IMR-90 (cell line): ENCODE measurements at regions not wholly inside any gene's neighbourhood (a gene's known extent, or its start where the extent isn't known, plus 50 kb on each side); places are given as distances from the start of the nearest gene placed in this dataset.

Source experiments
- ATAC-seq: fragments of 200-7000 bp; cut with Tn5 transposase; 2 replicates; pipeline ENCODE4 v1.9.1; 2020; ENCODE audit warnings: low read depth, mild to moderate bottlenecking, moderate library complexity
- BruUV-seq: library from RNA; stranded (reverse); fragments of 400-500 nt; replicated peaks from 2 replicates; lab custom pipeline; 2021; lab: Mats Ljungman, UMichigan
- CTCF ChIA-PET: fragments of 300-600 bp; formaldehyde crosslinking; extraction: SDS; loops from one replicate; lab custom pipeline; 2021; ENCODE audit warnings: antibody characterized with exemption; lab: Yijun Ruan, JAX
- POLR2A ChIA-PET: fragments of 300-600 bp; sonication (Branson Sonifier 250); formaldehyde crosslinking; loops from one replicate; lab custom pipeline; 2022; ENCODE audit warnings: antibody characterized with exemption; ENCODE audit not compliant: unreplicated experiment; lab: Charles Lee
- DNase-seq: peaks from one replicate; pipeline ENCODE4 v3.0.0; 2013
- H2AFZ ChIP-seq: replicated peaks from 2 replicates; pipeline ENCODE3; 2013; ENCODE audit warnings: low read length, mild to moderate bottlenecking; ENCODE audit not compliant: poor library complexity
- H2AK5ac ChIP-seq: 2 replicates; pipeline ENCODE4 v1.6.1; 2013; ENCODE audit warnings: low read depth, low read length, inconsistent platforms
- H2AK9ac ChIP-seq: replicated peaks from 2 replicates; pipeline ENCODE3; 2013; ENCODE audit warnings: mild to moderate bottlenecking, low read depth, low read length, moderate library complexity; ENCODE audit not compliant: poor library complexity
- H2BK120ac ChIP-seq: 2 replicates; pipeline ENCODE4 v1.6.1; 2013; ENCODE audit warnings: low read depth, low read length, inconsistent platforms
- H2BK15ac ChIP-seq: 3 replicates; pipeline ENCODE4 v1.6.1; 2013; ENCODE audit warnings: low read depth, low read length, inconsistent platforms
- H2BK20ac ChIP-seq: 2 replicates; pipeline ENCODE4 v1.6.1; 2013; ENCODE audit warnings: low read depth, mild to moderate bottlenecking, inconsistent platforms, low read length, moderate library complexity
- H2BK5ac ChIP-seq: 2 replicates; pipeline ENCODE4 v1.6.1; 2013; ENCODE audit warnings: mild to moderate bottlenecking, low read depth, low read length, inconsistent platforms; ENCODE audit not compliant: poor library complexity, severe bottlenecking
- H3K14ac ChIP-seq: replicated peaks from 2 replicates; pipeline ENCODE4 v1.6.1; 2013; ENCODE audit warnings: low read depth, low read length, inconsistent platforms
- H3K18ac ChIP-seq: 2 replicates; pipeline ENCODE4 v1.6.1; 2013; ENCODE audit warnings: low read depth, low read length, control low read depth
- H3K23ac ChIP-seq: 2 replicates; pipeline ENCODE4 v1.6.1; 2013; ENCODE audit warnings: low read depth, low read length, inconsistent platforms
- H3K27ac ChIP-seq: 2 replicates; pipeline ENCODE4 v1.5.1; 2013; ENCODE audit warnings: mild to moderate bottlenecking, control low read depth, low read length; ENCODE audit not compliant: insufficient read depth
- H3K27me3 ChIP-seq: 2 replicates; pipeline ENCODE4 v1.6.1; 2013; ENCODE audit warnings: low read length; ENCODE audit not compliant: control insufficient read depth, insufficient read depth
- H3K36me3 ChIP-seq: 2 replicates; pipeline ENCODE4 v1.6.1; 2013; ENCODE audit warnings: low read length, mixed read lengths; ENCODE audit not compliant: control insufficient read depth, insufficient read depth
- H3K4ac ChIP-seq: 2 replicates; pipeline ENCODE4 v1.6.1; 2013; ENCODE audit warnings: low read depth, low read length, inconsistent platforms
- H3K4me1 ChIP-seq: 2 replicates; pipeline ENCODE4 v1.6.1; 2013; ENCODE audit warnings: low read length, mixed read lengths; ENCODE audit not compliant: control insufficient read depth, insufficient read depth
- H3K4me2 ChIP-seq: 2 replicates; pipeline ENCODE4 v1.6.1; 2013; ENCODE audit warnings: low read depth, mild to moderate bottlenecking, control low read depth, low read length, moderate library complexity
- H3K4me3 ChIP-seq: 2 replicates; pipeline ENCODE4 v1.5.1; 2013; ENCODE audit warnings: low read depth, mild to moderate bottlenecking, control low read depth, low read length, moderate library complexity; ENCODE audit not compliant: insufficient read depth
- H3K56ac ChIP-seq: 2 replicates; pipeline ENCODE4 v1.6.1; 2013; ENCODE audit warnings: low read length, inconsistent platforms; ENCODE audit not compliant: insufficient read depth; ENCODE audit errors: extremely low read depth
- H3K79me1 ChIP-seq, 2 experiments: 2 replicates each; pipeline ENCODE4 v1.6.1; 2013; ENCODE audit warnings: low read length in 2 of 2, inconsistent platforms in 1 of 2, low read depth in 1 of 2
- H3K9ac ChIP-seq: 2 replicates; pipeline ENCODE4 v1.6.1; 2013; ENCODE audit warnings: low read depth, low read length, control low read depth
- H3K9me1 ChIP-seq: 2 replicates; pipeline ENCODE4 v1.6.1; 2013; ENCODE audit warnings: low read length, inconsistent platforms; ENCODE audit not compliant: insufficient read depth
- H3K9me3 ChIP-seq: 2 replicates; pipeline ENCODE4 v1.6.1; 2013; ENCODE audit warnings: low read length; ENCODE audit not compliant: control insufficient read depth, insufficient read depth
- H4K20me1 ChIP-seq: 2 replicates; pipeline ENCODE4 v1.6.1; 2013; ENCODE audit warnings: low read length, inconsistent platforms; ENCODE audit not compliant: insufficient read depth
- H4K5ac ChIP-seq: 2 replicates; pipeline ENCODE4 v1.6.1; 2013; ENCODE audit warnings: mild to moderate bottlenecking, low read depth, low read length, control low read depth
- H4K8ac ChIP-seq, 2 experiments: 2 replicates each; pipeline ENCODE4 v1.6.1; 2013; ENCODE audit warnings: low read depth in 2 of 2, low read length in 2 of 2, control low read depth in 1 of 2, inconsistent platforms in 1 of 2
- H4K91ac ChIP-seq: 2 replicates; pipeline ENCODE4 v1.6.1; 2013; ENCODE audit warnings: low read depth, low read length, inconsistent platforms; ENCODE audit not compliant: insufficient read depth
- CEBPB ChIP-seq: IDR thresholded peaks from 2 replicates; pipeline ENCODE4 v1.6.1; 2012; ENCODE audit warnings: low read depth, low read length, improper control_type of control experiment
- CHD1 ChIP-seq: IDR thresholded peaks from 2 replicates; pipeline ENCODE4 v1.6.1; 2012; ENCODE audit warnings: low read depth, low read length, improper control_type of control experiment
- MAFK ChIP-seq: IDR thresholded peaks from 2 replicates; pipeline ENCODE4 v1.6.1; 2012; ENCODE audit warnings: low read depth, low read length, improper control_type of control experiment
- MAZ ChIP-seq: IDR thresholded peaks from 2 replicates; pipeline ENCODE4 v1.6.1; 2012; ENCODE audit warnings: low read depth, mild to moderate bottlenecking, low read length, improper control_type of control experiment, moderate library complexity, borderline replicate concordance
- NFE2L2 ChIP-seq: fragments of 150-350 bp; IDR thresholded peaks from 2 replicates; pipeline ENCODE4 v1.6.1; 2016; ENCODE audit warnings: low read depth, mild to moderate bottlenecking, low read length
- POLR2A ChIP-seq: IDR thresholded peaks from 2 replicates; pipeline ENCODE4 v1.6.1; 2012; ENCODE audit warnings: mild to moderate bottlenecking, low read depth, low read length
- RCOR1 ChIP-seq: IDR thresholded peaks from 2 replicates; pipeline ENCODE4 v1.6.1; 2012; ENCODE audit warnings: mild to moderate bottlenecking, low read length, improper control_type of control experiment; ENCODE audit not compliant: insufficient replicate concordance
- RFX5 ChIP-seq: IDR thresholded peaks from 2 replicates; pipeline ENCODE4 v1.8.0; 2012; ENCODE audit warnings: low read depth, mild to moderate bottlenecking, low read length, moderate library complexity
- SMC3 ChIP-seq: fragments of 150-350 bp; IDR thresholded peaks from 2 replicates; pipeline ENCODE4 v1.6.1; 2016; ENCODE audit warnings: low read depth, mild to moderate bottlenecking, antibody characterized with exemption, low read length, moderate library complexity
- dilution Hi-C: fragments of 300-500 bp; cut with HindIII; formaldehyde crosslinking; loops from one replicate; pipeline ENCODE4 v1.14.3; 2018; ENCODE audit warnings: low sequenced_read_pairs; ENCODE audit not compliant: unreplicated experiment
- in situ Hi-C: fragments of 300-500 bp; cut with MboI; formaldehyde crosslinking; loops from 3 replicates; pipeline ENCODE4 v1.14.3; 2019; ENCODE audit warnings: low sequenced_read_pairs, inconsistent platforms, mixed read lengths
- intact Hi-C: fragments of 100-400 bp; cut with micrococcal nuclease; formaldehyde crosslinking; loops from 2 replicates; pipeline ENCODE4 v1.10.0; 2022
- TF ChIP-seq, protein P1 (sequence below): fragments of 150-350 bp; IDR thresholded peaks from 2 replicates; pipeline ENCODE4 v1.6.1; 2017; ENCODE audit warnings: mild to moderate bottlenecking, antibody characterized with exemption, low read length, low read depth
- TF ChIP-seq, protein P2 (sequence below): fragments of 150-350 bp; IDR thresholded peaks from 2 replicates; pipeline ENCODE4 v1.6.1; 2016; ENCODE audit warnings: low read depth, mild to moderate bottlenecking, low read length, moderate library complexity, borderline replicate concordance
- TF ChIP-seq, protein P3 (sequence below): conservative IDR thresholded peaks from 2 replicates; pipeline ENCODE4 v1.5.1; 2012; ENCODE audit warnings: mild to moderate bottlenecking, low read depth, low read length, improper control_type of control experiment

DNA sequence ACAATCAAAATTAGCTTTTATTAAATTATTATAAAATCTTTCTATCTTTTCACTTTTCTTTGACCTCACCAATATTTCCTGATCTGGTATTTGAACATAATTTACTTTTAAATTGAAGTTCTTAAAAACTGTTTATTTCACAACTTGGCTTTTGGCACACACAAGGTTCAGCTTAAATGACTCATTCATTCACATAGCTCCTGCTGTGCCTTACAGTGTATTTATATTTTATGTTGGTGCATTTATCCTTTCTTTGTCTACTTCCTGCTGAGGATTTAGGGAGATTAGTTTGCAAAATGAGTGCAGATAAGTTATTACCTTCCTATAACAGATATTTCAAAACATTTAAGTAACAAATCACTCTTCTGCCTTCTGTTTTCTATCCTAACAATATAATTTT, 430.6 kb downstream of the DTHD1 start:
- TF ChIP-seq, protein P1, sequence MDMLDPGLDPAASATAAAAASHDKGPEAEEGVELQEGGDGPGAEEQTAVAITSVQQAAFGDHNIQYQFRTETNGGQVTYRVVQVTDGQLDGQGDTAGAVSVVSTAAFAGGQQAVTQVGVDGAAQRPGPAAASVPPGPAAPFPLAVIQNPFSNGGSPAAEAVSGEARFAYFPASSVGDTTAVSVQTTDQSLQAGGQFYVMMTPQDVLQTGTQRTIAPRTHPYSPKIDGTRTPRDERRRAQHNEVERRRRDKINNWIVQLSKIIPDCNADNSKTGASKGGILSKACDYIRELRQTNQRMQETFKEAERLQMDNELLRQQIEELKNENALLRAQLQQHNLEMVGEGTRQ, result no peak
- TF ChIP-seq RCOR1, result no peak
- no peak for TF ChIP-seq CEBPB
- no peak for TF ChIP-seq POLR2A
- no peak for TF ChIP-seq MAZ
- no peak for TF ChIP-seq CHD1
- no peak for TF ChIP-seq NFE2L2
- TF ChIP-seq, protein P2, sequence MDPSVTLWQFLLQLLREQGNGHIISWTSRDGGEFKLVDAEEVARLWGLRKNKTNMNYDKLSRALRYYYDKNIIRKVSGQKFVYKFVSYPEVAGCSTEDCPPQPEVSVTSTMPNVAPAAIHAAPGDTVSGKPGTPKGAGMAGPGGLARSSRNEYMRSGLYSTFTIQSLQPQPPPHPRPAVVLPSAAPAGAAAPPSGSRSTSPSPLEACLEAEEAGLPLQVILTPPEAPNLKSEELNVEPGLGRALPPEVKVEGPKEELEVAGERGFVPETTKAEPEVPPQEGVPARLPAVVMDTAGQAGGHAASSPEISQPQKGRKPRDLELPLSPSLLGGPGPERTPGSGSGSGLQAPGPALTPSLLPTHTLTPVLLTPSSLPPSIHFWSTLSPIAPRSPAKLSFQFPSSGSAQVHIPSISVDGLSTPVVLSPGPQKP, result no peak
- no peak for TF ChIP-seq MAFK
- TF ChIP-seq, protein P3, sequence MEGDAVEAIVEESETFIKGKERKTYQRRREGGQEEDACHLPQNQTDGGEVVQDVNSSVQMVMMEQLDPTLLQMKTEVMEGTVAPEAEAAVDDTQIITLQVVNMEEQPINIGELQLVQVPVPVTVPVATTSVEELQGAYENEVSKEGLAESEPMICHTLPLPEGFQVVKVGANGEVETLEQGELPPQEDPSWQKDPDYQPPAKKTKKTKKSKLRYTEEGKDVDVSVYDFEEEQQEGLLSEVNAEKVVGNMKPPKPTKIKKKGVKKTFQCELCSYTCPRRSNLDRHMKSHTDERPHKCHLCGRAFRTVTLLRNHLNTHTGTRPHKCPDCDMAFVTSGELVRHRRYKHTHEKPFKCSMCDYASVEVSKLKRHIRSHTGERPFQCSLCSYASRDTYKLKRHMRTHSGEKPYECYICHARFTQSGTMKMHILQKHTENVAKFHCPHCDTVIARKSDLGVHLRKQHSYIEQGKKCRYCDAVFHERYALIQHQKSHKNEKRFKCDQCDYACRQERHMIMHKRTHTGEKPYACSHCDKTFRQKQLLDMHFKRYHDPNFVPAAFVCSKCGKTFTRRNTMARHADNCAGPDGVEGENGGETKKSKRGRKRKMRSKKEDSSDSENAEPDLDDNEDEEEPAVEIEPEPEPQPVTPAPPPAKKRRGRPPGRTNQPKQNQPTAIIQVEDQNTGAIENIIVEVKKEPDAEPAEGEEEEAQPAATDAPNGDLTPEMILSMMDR, result no peak
- no peak for TF ChIP-seq RFX5
- no peak for TF ChIP-seq SMC3
- Histone ChIP-seq H3K9me1 (no peaks in the 10 kb centered on the region), H4K91ac (no peak overlapping the region), H4K8ac (no peak overlapping the region), H2AK5ac (no peak overlapping the region), H3K4me2 (no peak overlapping the region), H2AK9ac (no peak overlapping the region), H4K5ac (no peak overlapping the region), H3K4ac (no peak overlapping the region), H3K23ac (no peak overlapping the region), H3K56ac (no peak overlapping the region), H3K4me1 (no peaks in the 10 kb centered on the region), H3K36me3 (no peaks in the 10 kb centered on the region), H3K79me1 (no peaks in the 10 kb centered on the region), H4K20me1 (no peaks in the 10 kb centered on the region), H2BK15ac (no peak overlapping the region), H3K27me3 (no peaks in the 10 kb centered on the region), H3K9ac (no peak overlapping the region), H2AFZ (no peak overlapping the region), H2BK120ac (no peak overlapping the region), H2BK5ac (no peak overlapping the region), H3K14ac (no peak overlapping the region), H3K18ac (no peak overlapping the region), H3K9me3 (0 out of 2 replicates have a peak, but pooled peaks cover 2% of the 10 kb centered on the region), H3K4me3 (no peak overlapping the region), H2BK20ac (no peak overlapping the region), H3K27ac (no peak overlapping the region)
- dilution Hi-C loops, result no loop called here
- CTCF ChIA-PET, result no interaction called here
- POLR2A ChIA-PET, result no interaction called here
- ATAC-seq (no peak), DNase-seq (no peak)
- no TSS peak for BruUV-seq
- in situ Hi-C loops, result no loop called here
- intact Hi-C loops, result no loop called here
